Left ventricle myocardium inferior (tissue), 1 donor: ENCODE measurements at regions not wholly inside any gene's neighbourhood (a gene's known extent, or its start where the extent isn't known, plus 50 kb on each side); places are given as distances from the start of the nearest gene placed in this dataset.
"Not testable (repeated sequence)": the region's sequence is repeated elsewhere in the genome, so short reads cannot be mapped to it uniquely, and the experiment has no call there.

ENCODE experiments used
- DNase-seq: peaks from one replicate; pipeline ENCODE4 v3.0.0-alpha.2; 2020
- H3K27ac ChIP-seq: fragments of 200-600 bp; replicated peaks from 2 replicates; pipeline ENCODE4 v1.8.0; 2021
- H3K27me3 ChIP-seq: fragments of 200-600 bp; 2 replicates; pipeline ENCODE4 v1.8.0; 2021; ENCODE audit warnings: low read depth
- H3K36me3 ChIP-seq: fragments of 200-600 bp; 2 replicates; pipeline ENCODE4 v1.8.0; 2021
- H3K4me1 ChIP-seq: fragments of 200-600 bp; 2 replicates; pipeline ENCODE4 v1.8.0; 2021
- H3K4me3 ChIP-seq: fragments of 200-600 bp; 2 replicates; pipeline ENCODE4 v1.8.0; 2021; ENCODE audit warnings: mild to moderate bottlenecking, moderate library complexity
- H3K9me3 ChIP-seq: fragments of 200-600 bp; replicated peaks from 2 replicates; pipeline ENCODE4 v1.8.0; 2021
- CTCF ChIP-seq: fragments of 200-600 bp; IDR thresholded peaks from 2 replicates; pipeline ENCODE4 v1.8.0; 2021; ENCODE audit warnings: antibody characterized with exemption, mild to moderate bottlenecking, borderline replicate concordance
- intact Hi-C: fragments of 100-400 bp; cut with micrococcal nuclease; formaldehyde crosslinking; loops from one replicate; pipeline ENCODE4 v1.11.0; 2022
- donor health status: DM: no; HTN: yes; CAD: no; lungs with severe emphysema.

DNA sequence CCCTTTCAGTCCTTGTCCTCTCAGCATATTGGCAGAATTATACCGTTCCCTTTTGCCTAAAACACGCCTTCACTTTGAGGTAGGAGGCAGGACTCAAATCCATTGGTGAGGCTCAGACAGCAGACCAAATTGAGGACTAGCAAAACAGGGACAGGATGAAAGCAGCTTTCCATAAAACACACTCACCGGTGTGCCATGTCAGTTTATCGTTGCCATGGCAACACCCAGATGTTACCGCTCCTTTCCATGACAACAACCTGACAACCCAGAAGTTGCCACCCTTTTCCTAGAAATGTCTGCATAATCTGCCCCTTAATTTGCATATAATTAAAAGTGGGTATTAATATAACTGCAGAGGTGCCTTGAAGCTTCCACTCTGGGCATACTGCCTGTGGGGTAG is 730.4 kb downstream of the METTL4 start:
- intact Hi-C loops = no loop called here
- no peak for DNase-seq
- Histone ChIP-seq H3K4me1 (no peaks in the 10 kb centered on the region), H3K4me3 (no peak overlapping the region), H3K27ac (no peak overlapping the region), H3K27me3 (no peaks in the 10 kb centered on the region), H3K9me3 (peaks cover 5% of the 10 kb centered on the region), H3K36me3 (no peaks in the 10 kb centered on the region)
- no peak for TF ChIP-seq CTCF

DNA sequence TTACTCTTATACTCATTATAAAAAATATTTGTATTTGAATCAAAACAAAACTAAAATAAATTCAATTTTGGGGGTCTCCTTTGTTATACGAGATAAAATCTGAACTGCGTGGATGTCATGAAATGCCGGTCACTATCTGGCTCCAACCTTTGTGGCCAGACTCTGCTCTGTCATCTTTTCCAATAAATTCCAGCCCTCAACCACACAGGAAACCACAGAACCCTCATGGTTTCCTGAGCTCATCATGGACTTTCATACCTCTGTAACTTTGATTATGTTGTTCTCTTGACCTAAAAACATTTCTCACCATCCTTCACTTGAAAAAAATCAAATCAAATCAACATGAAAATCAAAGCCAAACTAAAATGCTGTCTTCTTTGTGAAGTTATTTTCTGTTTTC is 724.7 kb downstream of the METTL4 start:
- Histone ChIP-seq H3K4me1 (no peaks in the 10 kb centered on the region), H3K27ac (no peak overlapping the region), H3K4me3 (no peak overlapping the region), H3K9me3 (no peaks in the 10 kb centered on the region), H3K36me3 (no peaks in the 10 kb centered on the region), H3K27me3 (no peaks in the 10 kb centered on the region)
- DNase-seq = no peak
- intact Hi-C loops = no loop called here
- TF ChIP-seq CTCF = no peak

GRCh38 chr18:1848716-1849115 is 722.6 kb downstream of the METTL4 start:
- H3K9me3 ChIP-seq = no peaks in the 10 kb centered on the region
- no peaks in the 10 kb centered on the region for H3K36me3 ChIP-seq
- H3K27me3 ChIP-seq = no peaks in the 10 kb centered on the region
- no peak overlapping the region for H3K27ac ChIP-seq
- H3K4me3 ChIP-seq = no peak overlapping the region
- intact Hi-C loops = no loop called here
- DNase-seq = no peak
- no peaks in the 10 kb centered on the region for H3K4me1 ChIP-seq
- TF ChIP-seq CTCF = no peak

DNA sequence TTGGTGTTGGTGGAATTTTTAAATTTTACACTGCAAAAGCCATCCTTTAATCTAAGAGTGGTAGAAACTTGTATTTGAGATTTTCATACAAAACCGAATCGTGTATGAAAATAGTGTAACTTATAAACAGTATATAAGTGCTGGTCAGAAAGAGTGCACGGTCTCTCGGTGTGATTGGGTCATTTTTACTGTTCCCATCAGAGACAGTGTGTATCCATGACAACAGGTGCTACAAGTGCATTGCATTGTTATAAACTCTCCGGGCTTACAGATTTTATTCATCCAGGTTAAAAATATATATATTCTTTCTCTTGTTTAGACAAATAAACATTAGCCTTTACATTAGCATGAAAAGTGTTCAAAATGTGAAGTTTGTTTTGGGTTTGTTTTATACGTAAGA is 721.9 kb downstream of the METTL4 start:
- Histone ChIP-seq H3K4me3 (no peak overlapping the region), H3K36me3 (no peaks in the 10 kb centered on the region), H3K9me3 (no peaks in the 10 kb centered on the region), H3K27ac (no peak overlapping the region), H3K27me3 (no peaks in the 10 kb centered on the region), H3K4me1 (no peaks in the 10 kb centered on the region)
- intact Hi-C loops = no loop called here
- DNase-seq = no peak
- no peak for TF ChIP-seq CTCF

DNA sequence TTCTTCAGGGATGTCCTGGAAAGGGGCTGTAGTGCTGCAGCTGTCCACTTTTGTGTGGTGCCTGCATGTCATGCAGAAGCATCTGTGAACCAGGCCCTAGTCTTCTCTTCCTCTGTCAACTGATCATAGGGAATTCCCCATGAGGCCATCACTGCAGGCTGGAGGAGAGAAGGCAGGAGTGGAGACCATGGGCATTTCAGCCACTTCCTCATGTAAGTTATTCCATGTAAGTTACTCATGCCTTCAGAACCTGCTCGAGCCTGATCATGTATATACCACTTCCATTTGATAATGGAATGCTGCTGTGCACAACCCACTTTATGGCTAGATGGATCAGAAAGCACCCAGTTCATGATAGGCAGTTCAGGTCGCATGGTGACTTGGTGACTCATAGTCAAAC is 714.0 kb downstream of the METTL4 start:
- H3K27me3 ChIP-seq, H3K9me3 ChIP-seq, intact Hi-C loops, H3K4me1 ChIP-seq, DNase-seq, H3K4me3 ChIP-seq, H3K27ac ChIP-seq, H3K36me3 ChIP-seq: not testable (repeated sequence)

GRCh38 chr18:1861473-1861872 is 709.8 kb downstream of the METTL4 start:
- H3K9me3 ChIP-seq = peaks cover 23% of the 10 kb centered on the region
- no peak for TF ChIP-seq CTCF
- no peak overlapping the region for H3K27ac ChIP-seq
- H3K4me3 ChIP-seq = no peak overlapping the region
- no peaks in the 10 kb centered on the region for H3K27me3 ChIP-seq
- H3K36me3 ChIP-seq = no peaks in the 10 kb centered on the region
- H3K4me1 ChIP-seq = no peaks in the 10 kb centered on the region
- no peak for DNase-seq
- intact Hi-C loops = no loop called here
